ELR (cell line): ENCODE measurements at regions not wholly inside any gene's neighbourhood (a gene's known extent, or its start where the extent isn't known, plus 50 kb on each side); places are given as distances from the start of the nearest gene placed in this dataset.
A peak's percentile ranks its signal among the peaks of the same experiment; 100 is the strongest.
"Not testable (repeated sequence)": the region's sequence is repeated elsewhere in the genome, so short reads cannot be mapped to it uniquely, and the experiment has no call there.

Experiments
- DNase-seq: peaks from one replicate; pipeline ENCODE4 v3.0.0-alpha.2; 2015; ENCODE audit warnings: low read depth

GRCh38 chr12:63508543-63508942, 159.8 kb downstream of the DPY19L2 start:
- no peak for DNase-seq

- no peak for DNase-seq
Measured at GRCh38 chr12:63499567-63499966, 168.7 kb downstream of the DPY19L2 start.

GRCh38 chr12:63498239-63498638, 170.1 kb downstream of the DPY19L2 start:
- no peak for DNase-seq

GRCh38 chr12:63496654-63497053, 171.6 kb downstream of the DPY19L2 start:
- DNase-seq = no peak

- no peak for DNase-seq
Measured at GRCh38 chr12:63495974-63496373, 172.3 kb downstream of the DPY19L2 start.

GRCh38 chr12:63493357-63493756, 174.9 kb downstream of the DPY19L2 start:
- DNase-seq = peak; percentile 3

- peak; percentile 2 for DNase-seq
Measured at GRCh38 chr12:63480186-63480585, 188.1 kb downstream of the DPY19L2 start.

GRCh38 chr12:63470161-63470560, 198.1 kb downstream of the DPY19L2 start:
- no peak for DNase-seq

GRCh38 chr12:63467951-63468350, 200.3 kb downstream of the DPY19L2 start:
- DNase-seq = no peak

- DNase-seq = no peak
Measured at GRCh38 chr12:63457857-63458256, 210.4 kb downstream of the DPY19L2 start.

- no peak for DNase-seq
Measured at GRCh38 chr12:63457428-63457827, 210.9 kb downstream of the DPY19L2 start.

- DNase-seq = no peak
Measured at GRCh38 chr12:63450816-63451215, 217.5 kb downstream of the DPY19L2 start.

- DNase-seq = no peak
Measured at GRCh38 chr12:63450334-63450733, 218.0 kb downstream of the DPY19L2 start.

- no peak for DNase-seq
Measured at GRCh38 chr12:63445224-63445880, 222.9 kb downstream of the DPY19L2 start.

GRCh38 chr12:63440048-63440447, 228.2 kb downstream of the DPY19L2 start:
- DNase-seq = no peak

- DNase-seq = not testable (repeated sequence)
Measured at GRCh38 chr12:63434384-63434783, 233.9 kb downstream of the DPY19L2 start.

- not testable (repeated sequence) for DNase-seq
Measured at GRCh38 chr12:63427969-63428368, 240.3 kb downstream of the DPY19L2 start.

- DNase-seq = not testable (repeated sequence)
Measured at GRCh38 chr12:63427029-63427428, 241.3 kb downstream of the DPY19L2 start.

- no peak for DNase-seq
Measured at GRCh38 chr12:63424671-63425070, 243.6 kb downstream of the DPY19L2 start.

- no peak for DNase-seq
Measured at GRCh38 chr12:63423839-63424238, 244.5 kb downstream of the DPY19L2 start.

- DNase-seq = peak; percentile 81
Measured at GRCh38 chr12:63420206-63420644, 248.1 kb downstream of the DPY19L2 start.

GRCh38 chr12:63419154-63419553, 249.1 kb downstream of the DPY19L2 start:
- DNase-seq = peak; percentile 52

- no peak for DNase-seq
Measured at GRCh38 chr12:63416788-63417187, 251.5 kb downstream of the DPY19L2 start.

GRCh38 chr12:63415357-63415756, 252.9 kb downstream of the DPY19L2 start:
- no peak for DNase-seq
